Retinal pigment epithelial cell (primary cell): ENCODE measurements at regions not wholly inside any gene's neighbourhood (a gene's known extent, or its start where the extent isn't known, plus 50 kb on each side); places are given as distances from the start of the nearest gene placed in this dataset.
A peak's percentile ranks its signal among the peaks of the same experiment; 100 is the strongest.

Experiments used
- DNase-seq: peaks from one replicate; pipeline ENCODE4 v3.0.0-alpha.2; 2010; ENCODE audit warnings: low read depth
- H3K4me3 ChIP-seq: 2 replicates; pipeline ENCODE4 v1.5.1; 2011; ENCODE audit warnings: mild to moderate bottlenecking, low read length, control low read depth, moderate library complexity
- CTCF ChIP-seq: conservative IDR thresholded peaks from 2 replicates; pipeline ENCODE4 v1.5.1; 2011; ENCODE audit warnings: low read depth, low read length, control low read depth, inconsistent platforms

GRCh38 chr4:96264941-96265463, 425.1 kb downstream of the PDHA2 start:
- H3K4me3 ChIP-seq, result no peak overlapping the region
- no peak for TF ChIP-seq CTCF
- DNase-seq, result no peak

GRCh38 chr4:96293806-96294205, 453.9 kb downstream of the PDHA2 start:
- no peak for DNase-seq
- H3K4me3 ChIP-seq, result no peak overlapping the region
- TF ChIP-seq CTCF, result no peak

- no peak for TF ChIP-seq CTCF
- DNase-seq, result no peak
- no peak overlapping the region for H3K4me3 ChIP-seq
Observed at GRCh38 chr4:96295143-96295741, 455.3 kb downstream of the PDHA2 start.

- TF ChIP-seq CTCF, result no peak
- no peak for DNase-seq
- H3K4me3 ChIP-seq, result no peak overlapping the region
Observed at GRCh38 chr4:96301715-96302114, 461.8 kb downstream of the PDHA2 start.

- no peak overlapping the region for H3K4me3 ChIP-seq
- TF ChIP-seq CTCF, result no peak
Observed at GRCh38 chr4:96305030-96305429, 465.1 kb downstream of the PDHA2 start.

GRCh38 chr4:96312046-96312685, 472.3 kb downstream of the PDHA2 start:
- no peak for DNase-seq
- H3K4me3 ChIP-seq, result no peak overlapping the region
- TF ChIP-seq CTCF, result no peak

More at GRCh38 chr4:96305030-96305429, 465.1 kb downstream of the PDHA2 start:
- peak; percentile 9 for DNase-seq

- TF ChIP-seq CTCF, result no peak
- DNase-seq, result no peak
- H3K4me3 ChIP-seq, result no peak overlapping the region
Observed at GRCh38 chr4:96315815-96316214, 475.9 kb downstream of the PDHA2 start.
